ENCODE measurements at regions not wholly inside any gene's neighbourhood (a gene's known extent, or its start where the extent isn't known, plus 50 kb on each side); places are given as distances from the start of the nearest gene placed in this dataset.
A peak's percentile ranks its signal among the peaks of the same experiment; 100 is the strongest.

DNA sequence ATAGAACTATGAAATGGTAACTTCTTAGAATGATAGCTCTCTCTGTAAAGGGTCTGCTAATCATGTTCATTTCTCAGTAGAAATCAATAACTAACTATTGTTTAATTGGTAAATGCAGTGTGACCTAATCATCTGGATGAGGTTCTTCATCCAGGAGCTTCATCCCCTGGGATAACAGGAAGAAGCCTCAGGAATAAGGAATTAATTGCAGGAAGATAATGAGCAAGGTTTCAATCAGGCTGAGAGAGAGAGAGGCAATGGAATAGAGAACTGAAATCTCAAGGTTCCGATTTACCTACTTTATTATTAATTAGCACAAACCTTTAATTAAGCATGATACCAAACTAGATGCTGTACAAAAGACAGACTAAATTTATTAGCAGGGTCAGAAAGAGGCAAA lies 499.7 kb downstream of the MAT2B start:
- H3K4me3 Mint-ChIP-seq: no peak overlapping the region
- H3K27ac ChIP-seq (ENCODE audit: insufficient read depth, low read length, poor library complexity, severe bottlenecking): no peak overlapping the region

DNA sequence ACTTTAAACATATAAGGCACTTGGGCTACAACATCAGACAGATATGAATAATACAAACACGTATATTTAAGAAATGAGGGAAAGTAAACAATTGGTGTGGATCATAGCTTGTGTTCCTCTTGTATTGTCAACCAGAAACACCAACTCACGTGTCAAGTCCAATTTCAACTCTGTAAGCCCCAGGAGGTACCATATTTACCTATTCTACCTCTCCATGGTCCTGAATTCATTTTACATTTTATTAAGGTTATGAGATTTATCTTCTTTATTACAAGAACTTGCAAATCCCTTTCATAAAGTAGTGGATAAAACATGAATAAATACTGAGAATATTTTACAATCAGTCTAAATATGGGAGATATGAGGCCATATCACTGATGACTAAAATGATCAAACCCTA lies 501.6 kb downstream of the MAT2B start:
- Mint-ChIP-seq H3K27ac (no peak overlapping the region), H3K9me3 (peaks cover 0 to 6% (median 0%) of the 10 kb centered on the region in 7 donors), H3K4me1 (no peaks in the 10 kb centered on the region), H3K36me3 (no peaks in the 10 kb centered on the region), H3K27me3 (no peaks in the 10 kb centered on the region), H3K4me3 (no peak overlapping the region)
- H3K4me3 ChIP-seq (ENCODE audit: low read depth, low read length): no peak overlapping the region
- no peaks in the 10 kb centered on the region for H3K36me3 ChIP-seq (ENCODE audit: control insufficient read depth, insufficient read depth, low read length)
- no peaks in the 10 kb centered on the region for H3K9me3 ChIP-seq (ENCODE audit: control insufficient read depth in 2 of 2, low read length in 2 of 2)
- DNase-seq (no peak), ATAC-seq (ENCODE audit: low read depth in 2 of 2) (no peak)
- no peak overlapping the region for H3K27ac ChIP-seq (ENCODE audit: insufficient read depth, low read length, poor library complexity, severe bottlenecking)
- H3K4me1 ChIP-seq (ENCODE audit: control insufficient read depth, insufficient read depth, low read length, poor library complexity, severe bottlenecking): no peaks in the 10 kb centered on the region
- no peaks in the 10 kb centered on the region for H3K27me3 ChIP-seq (ENCODE audit: control insufficient read depth, insufficient read depth, low read length)

More for the DNA sequence above, 499.7 kb downstream of the MAT2B start:
- H3K4me1 ChIP-seq (ENCODE audit: control insufficient read depth, insufficient read depth, low read length, poor library complexity, severe bottlenecking): no peaks in the 10 kb centered on the region
- Mint-ChIP-seq H3K27ac (no peak overlapping the region), H3K4me1 (no peaks in the 10 kb centered on the region), H3K36me3 (no peaks in the 10 kb centered on the region), H3K27me3 (no peaks in the 10 kb centered on the region), H3K9me3 (peaks cover 0 to 6% (median 0%) of the 10 kb centered on the region in 7 donors)
- DNase-seq: no peak
- no peaks in the 10 kb centered on the region for H3K27me3 ChIP-seq (ENCODE audit: control insufficient read depth, insufficient read depth, low read length)
- no peaks in the 10 kb centered on the region for H3K36me3 ChIP-seq (ENCODE audit: control insufficient read depth, insufficient read depth, low read length)
- no peak for ATAC-seq (ENCODE audit: low read depth in 2 of 2)
- no peaks in the 10 kb centered on the region for H3K9me3 ChIP-seq (ENCODE audit: control insufficient read depth in 2 of 2, low read length in 2 of 2)
- no peak overlapping the region for H3K4me3 ChIP-seq (ENCODE audit: low read depth, low read length)

DNA sequence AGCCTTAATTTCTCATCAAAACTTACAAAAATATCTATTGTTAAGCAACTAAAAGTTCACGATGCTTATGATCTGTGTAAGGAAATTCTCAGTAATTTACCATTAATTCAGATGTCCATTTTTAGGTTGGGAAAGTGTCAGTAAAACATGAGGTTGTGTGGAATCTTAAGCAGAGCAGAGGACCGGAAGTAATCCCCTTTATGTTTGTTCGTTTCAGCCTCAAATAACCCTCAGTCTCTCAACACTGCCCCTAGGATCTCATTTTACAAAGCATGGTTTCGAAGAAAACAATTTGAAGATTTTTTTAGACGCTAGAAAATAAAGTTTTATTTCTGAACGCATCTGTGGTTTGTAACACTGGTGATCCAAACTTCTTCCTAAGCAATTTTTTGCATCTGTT lies 504.2 kb downstream of the MAT2B start:
- H3K9me3 Mint-ChIP-seq: peaks cover 0 to 3% (median 0%) of the 10 kb centered on the region in 7 donors
- Histone ChIP-seq H3K4me3 (ENCODE audit: low read depth, low read length) (no peak overlapping the region), H3K36me3 (ENCODE audit: control insufficient read depth, insufficient read depth, low read length) (no peaks in the 10 kb centered on the region), H3K4me1 (ENCODE audit: control insufficient read depth, insufficient read depth, low read length, poor library complexity, severe bottlenecking) (no peaks in the 10 kb centered on the region), H3K27ac (ENCODE audit: insufficient read depth, low read length, poor library complexity, severe bottlenecking) (no peak overlapping the region), H3K9me3 (ENCODE audit: control insufficient read depth in 2 of 2, low read length in 2 of 2) (no peaks in the 10 kb centered on the region), H3K27me3 (ENCODE audit: control insufficient read depth, insufficient read depth, low read length) (no peaks in the 10 kb centered on the region)
- no peaks in the 10 kb centered on the region for H3K36me3 Mint-ChIP-seq
- no peak overlapping the region for H3K4me3 Mint-ChIP-seq
- no peaks in the 10 kb centered on the region for H3K27me3 Mint-ChIP-seq
- H3K4me1 Mint-ChIP-seq: no peaks in the 10 kb centered on the region
- no peak overlapping the region for H3K27ac Mint-ChIP-seq
- ATAC-seq (ENCODE audit: low read depth in 2 of 2) (no peak), DNase-seq (no peak)

DNA sequence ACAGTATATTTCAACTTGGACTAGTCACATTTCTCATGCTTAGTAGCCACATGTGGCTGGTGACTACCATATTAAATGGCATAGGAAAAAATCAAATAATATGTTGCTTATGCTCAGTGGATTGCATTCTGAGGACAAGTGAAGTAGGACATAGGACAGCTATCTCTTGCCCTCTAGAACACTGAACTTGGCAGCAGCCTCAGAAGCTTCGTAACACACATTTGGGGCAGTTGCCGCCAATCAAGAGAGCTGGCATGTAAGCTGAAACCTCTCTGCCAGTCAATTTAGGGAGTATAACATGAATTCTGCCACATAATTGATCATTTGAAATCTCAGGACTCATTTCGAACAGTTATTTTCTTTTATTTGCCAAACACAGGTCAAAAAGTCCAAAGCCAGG lies 505.5 kb downstream of the MAT2B start:
- Mint-ChIP-seq H3K36me3 (no peaks in the 10 kb centered on the region), H3K9me3 (peaks cover 0 to 4% (median 0%) of the 10 kb centered on the region in 7 donors), H3K4me1 (no peaks in the 10 kb centered on the region), H3K27ac (no peak overlapping the region), H3K27me3 (no peaks in the 10 kb centered on the region), H3K4me3 (no peak overlapping the region)
- no peaks in the 10 kb centered on the region for H3K9me3 ChIP-seq (ENCODE audit: control insufficient read depth in 2 of 2, low read length in 2 of 2)
- no peaks in the 10 kb centered on the region for H3K27me3 ChIP-seq (ENCODE audit: control insufficient read depth, insufficient read depth, low read length)
- no peaks in the 10 kb centered on the region for H3K4me1 ChIP-seq (ENCODE audit: control insufficient read depth, insufficient read depth, low read length, poor library complexity, severe bottlenecking)
- no peak for ATAC-seq (ENCODE audit: low read depth in 2 of 2)
- no peaks in the 10 kb centered on the region for H3K36me3 ChIP-seq (ENCODE audit: control insufficient read depth, insufficient read depth, low read length)
- no peak overlapping the region for H3K4me3 ChIP-seq (ENCODE audit: low read depth, low read length)
- DNase-seq: no peak
- H3K27ac ChIP-seq (ENCODE audit: insufficient read depth, low read length, poor library complexity, severe bottlenecking): no peak overlapping the region

GRCh38 chr5:164012371-164012770 lies 507.0 kb downstream of the MAT2B start:
- Histone ChIP-seq H3K36me3 (ENCODE audit: control insufficient read depth, insufficient read depth, low read length) (no peaks in the 10 kb centered on the region), H3K4me1 (ENCODE audit: control insufficient read depth, insufficient read depth, low read length, poor library complexity, severe bottlenecking) (no peaks in the 10 kb centered on the region), H3K27ac (ENCODE audit: insufficient read depth, low read length, poor library complexity, severe bottlenecking) (no peak overlapping the region), H3K27me3 (ENCODE audit: control insufficient read depth, insufficient read depth, low read length) (no peaks in the 10 kb centered on the region), H3K4me3 (ENCODE audit: low read depth, low read length) (no peak overlapping the region), H3K9me3 (ENCODE audit: control insufficient read depth in 2 of 2, low read length in 2 of 2) (no peaks in the 10 kb centered on the region)
- DNase-seq: no peak
- Mint-ChIP-seq H3K9me3 (peaks cover 0 to 4% (median 0%) of the 10 kb centered on the region in 7 donors), H3K36me3 (no peaks in the 10 kb centered on the region), H3K27me3 (no peaks in the 10 kb centered on the region), H3K4me3 (no peak overlapping the region), H3K27ac (no peak overlapping the region), H3K4me1 (no peaks in the 10 kb centered on the region)
- no peak for ATAC-seq (ENCODE audit: low read depth in 2 of 2)

- Histone ChIP-seq H3K9me3 (ENCODE audit: control insufficient read depth in 2 of 2, low read length in 2 of 2) (no peaks in the 10 kb centered on the region), H3K4me1 (ENCODE audit: control insufficient read depth, insufficient read depth, low read length, poor library complexity, severe bottlenecking) (no peaks in the 10 kb centered on the region), H3K4me3 (ENCODE audit: low read depth, low read length) (no peak overlapping the region), H3K36me3 (ENCODE audit: control insufficient read depth, insufficient read depth, low read length) (no peaks in the 10 kb centered on the region), H3K27me3 (ENCODE audit: control insufficient read depth, insufficient read depth, low read length) (no peaks in the 10 kb centered on the region), H3K27ac (ENCODE audit: insufficient read depth, low read length, poor library complexity, severe bottlenecking) (no peak overlapping the region)
- peaks cover 0 to 4% (median 0%) of the 10 kb centered on the region in 7 donors for H3K9me3 Mint-ChIP-seq
- H3K36me3 Mint-ChIP-seq: no peaks in the 10 kb centered on the region
- H3K27me3 Mint-ChIP-seq: no peaks in the 10 kb centered on the region
- ATAC-seq (ENCODE audit: low read depth in 2 of 2) (no peak), DNase-seq (peak in 1 of 3 donors; percentile 46)
- no peak overlapping the region for H3K27ac Mint-ChIP-seq
- no peak overlapping the region for H3K4me3 Mint-ChIP-seq
- no peaks in the 10 kb centered on the region for H3K4me1 Mint-ChIP-seq
These were observed 507.8 kb downstream of the MAT2B start for GRCh38 chr5:164013077-164013670.

- DNase-seq: no peak
- H3K9me3 ChIP-seq (ENCODE audit: control insufficient read depth in 2 of 2, low read length in 2 of 2): no peaks in the 10 kb centered on the region
- H3K4me1 Mint-ChIP-seq: no peaks in the 10 kb centered on the region
- H3K4me3 ChIP-seq (ENCODE audit: low read depth, low read length): no peak overlapping the region
- no peak overlapping the region for H3K27ac ChIP-seq (ENCODE audit: insufficient read depth, low read length, poor library complexity, severe bottlenecking)
- no peak for ATAC-seq (ENCODE audit: low read depth in 2 of 2)
- peaks cover 0 to 11% (median 3%) of the 10 kb centered on the region in 7 donors for H3K9me3 Mint-ChIP-seq
- H3K4me3 Mint-ChIP-seq: no peak overlapping the region
- no peak overlapping the region for H3K27ac Mint-ChIP-seq
- no peaks in the 10 kb centered on the region for H3K27me3 ChIP-seq (ENCODE audit: control insufficient read depth, insufficient read depth, low read length)
- H3K27me3 Mint-ChIP-seq: no peaks in the 10 kb centered on the region
- H3K4me1 ChIP-seq (ENCODE audit: control insufficient read depth, insufficient read depth, low read length, poor library complexity, severe bottlenecking): no peaks in the 10 kb centered on the region
- H3K36me3 Mint-ChIP-seq: no peaks in the 10 kb centered on the region
- H3K36me3 ChIP-seq (ENCODE audit: control insufficient read depth, insufficient read depth, low read length): no peaks in the 10 kb centered on the region
These were observed 514.7 kb downstream of the MAT2B start for GRCh38 chr5:164020116-164020515.

GRCh38 chr5:164027738-164028137 lies 522.3 kb downstream of the MAT2B start:
- H3K27ac ChIP-seq (ENCODE audit: insufficient read depth, low read length, poor library complexity, severe bottlenecking): no peak overlapping the region
- no peaks in the 10 kb centered on the region for H3K27me3 Mint-ChIP-seq
- H3K4me3 Mint-ChIP-seq: no peak overlapping the region
- ATAC-seq (ENCODE audit: low read depth in 2 of 2) (no peak), DNase-seq (no peak)
- no peaks in the 10 kb centered on the region for H3K36me3 ChIP-seq (ENCODE audit: control insufficient read depth, insufficient read depth, low read length)
- no peak overlapping the region for H3K27ac Mint-ChIP-seq
- peaks cover 0 to 4% (median 0%) of the 10 kb centered on the region in 7 donors for H3K9me3 Mint-ChIP-seq
- H3K4me1 ChIP-seq (ENCODE audit: control insufficient read depth, insufficient read depth, low read length, poor library complexity, severe bottlenecking): no peaks in the 10 kb centered on the region
- H3K36me3 Mint-ChIP-seq: no peaks in the 10 kb centered on the region
- no peaks in the 10 kb centered on the region for H3K27me3 ChIP-seq (ENCODE audit: control insufficient read depth, insufficient read depth, low read length)
- H3K4me1 Mint-ChIP-seq: no peaks in the 10 kb centered on the region
- H3K4me3 ChIP-seq (ENCODE audit: low read depth, low read length): no peak overlapping the region
- H3K9me3 ChIP-seq (ENCODE audit: control insufficient read depth in 2 of 2, low read length in 2 of 2): no peaks in the 10 kb centered on the region
